K562 (cell line): ENCODE measurements at regions not wholly inside any gene's neighbourhood (a gene's known extent, or its start where the extent isn't known, plus 50 kb on each side); places are given as distances from the start of the nearest gene placed in this dataset.

Source experiments
- CREB5 ChIP-seq: fragments of 250-450 bp; sonication (Bioruptor Pico); IDR thresholded peaks from 2 replicates; pipeline ENCODE4 v1.5.0; 2020; ENCODE audit warnings: mild to moderate bottlenecking
- MEIS2 ChIP-seq: fragments of 450-650 bp; IDR thresholded peaks from 2 replicates; pipeline ENCODE4 v1.6.1; 2014; ENCODE audit warnings: mild to moderate bottlenecking; ENCODE audit not compliant: partially characterized antibody
- MGA ChIP-seq: fragments of 450-650 bp; IDR thresholded peaks from 2 replicates; pipeline ENCODE4 v1.6.1; 2016; ENCODE audit warnings: mild to moderate bottlenecking, moderate library complexity
- MLX ChIP-seq, 2 experiments: fragments of 450-650 bp in 1 of 2; sonication (generic) in 1 of 2; formaldehyde crosslinking; conservative IDR thresholded peaks; 2 replicates each; pipeline versions ENCODE4 v1.4.0 to v1.8.1; 2020 to 2022; ENCODE audit warnings: mild to moderate bottlenecking in 1 of 2, missing genetic modification reagents in 1 of 2
- NR0B1 ChIP-seq: fragments of 450-650 bp; IDR thresholded peaks from one replicate; pipeline ENCODE4 v1.6.1; 2018; ENCODE audit warnings: mild to moderate bottlenecking, moderate library complexity; ENCODE audit not compliant: partially characterized antibody
- SFPQ ChIP-seq: fragments of 200-400 bp; formaldehyde crosslinking; IDR thresholded peaks from 2 replicates; pipeline ENCODE4 v1.6.1; 2017; ENCODE audit warnings: mild to moderate bottlenecking, low read depth, low read length, moderate library complexity
- TBP ChIP-seq: optimal IDR thresholded peaks from 2 replicates; pipeline ENCODE3; 2011; ENCODE audit warnings: low read depth, low read length, improper control_type of control experiment
- XRCC3 ChIP-seq: fragments of 450-650 bp; IDR thresholded peaks from 2 replicates; pipeline ENCODE4 v1.6.1; 2017; ENCODE audit warnings: mild to moderate bottlenecking, moderate library complexity
- XRCC5 ChIP-seq: fragments of 200-400 bp; formaldehyde crosslinking; IDR thresholded peaks from 2 replicates; pipeline ENCODE4 v1.6.1; 2017; ENCODE audit warnings: low read depth, mild to moderate bottlenecking, low read length
- ZNF121 ChIP-seq: sonication (generic); formaldehyde crosslinking; conservative IDR thresholded peaks from 2 replicates; pipeline ENCODE4 v1.8.0; 2022; ENCODE audit warnings: missing genetic modification reagents

- TF ChIP-seq MGA (no peak), TBP (no peak), SFPQ (no peak), XRCC5 (no peak), MEIS2 (no peak), ZNF121 (CRISPR knock-in tag) (no peak), NR0B1 (no peak), MLX (CRISPR knock-in tag; conservative IDR thresholded peaks at IDR 0.05) (no peak), CREB5 (no peak), XRCC3 (no peak)
Measured at GRCh38 chr18:39199231-39199855, 1633.7 kb upstream of the CELF4 start (continued).
